ENCODE measurements at regions not wholly inside any gene's neighbourhood (a gene's known extent, or its start where the extent isn't known, plus 50 kb on each side); places are given as distances from the start of the nearest gene placed in this dataset.

DNA sequence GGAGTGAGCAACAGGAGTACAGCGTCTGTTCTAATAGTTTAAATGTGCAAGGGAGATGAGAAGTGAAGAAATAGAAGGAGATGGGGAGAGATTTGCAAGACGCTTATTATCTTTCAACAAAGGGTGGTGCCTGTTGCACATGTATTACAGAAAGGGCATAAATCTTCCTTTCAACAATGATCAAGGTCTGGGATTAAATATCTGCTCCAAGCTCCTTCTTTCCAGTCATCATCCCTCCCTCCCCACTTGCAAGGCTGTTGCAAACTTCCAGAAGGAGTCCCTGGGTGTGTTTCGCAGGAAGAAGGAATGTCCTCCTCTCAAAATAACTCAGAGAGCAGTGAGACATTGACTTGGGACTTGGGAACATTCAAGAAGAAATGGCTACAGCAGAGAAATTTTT, 63.5 kb upstream of the MYCBP2 start:
- no peaks in the 10 kb centered on the region for H3K27me3 Mint-ChIP-seq (ENCODE audit: low read depth)
- no peaks in the 10 kb centered on the region for H3K36me3 Mint-ChIP-seq (ENCODE audit: low read depth)
- H3K4me1 Mint-ChIP-seq = no peaks in the 10 kb centered on the region
- TF ChIP-seq, protein P1, sequence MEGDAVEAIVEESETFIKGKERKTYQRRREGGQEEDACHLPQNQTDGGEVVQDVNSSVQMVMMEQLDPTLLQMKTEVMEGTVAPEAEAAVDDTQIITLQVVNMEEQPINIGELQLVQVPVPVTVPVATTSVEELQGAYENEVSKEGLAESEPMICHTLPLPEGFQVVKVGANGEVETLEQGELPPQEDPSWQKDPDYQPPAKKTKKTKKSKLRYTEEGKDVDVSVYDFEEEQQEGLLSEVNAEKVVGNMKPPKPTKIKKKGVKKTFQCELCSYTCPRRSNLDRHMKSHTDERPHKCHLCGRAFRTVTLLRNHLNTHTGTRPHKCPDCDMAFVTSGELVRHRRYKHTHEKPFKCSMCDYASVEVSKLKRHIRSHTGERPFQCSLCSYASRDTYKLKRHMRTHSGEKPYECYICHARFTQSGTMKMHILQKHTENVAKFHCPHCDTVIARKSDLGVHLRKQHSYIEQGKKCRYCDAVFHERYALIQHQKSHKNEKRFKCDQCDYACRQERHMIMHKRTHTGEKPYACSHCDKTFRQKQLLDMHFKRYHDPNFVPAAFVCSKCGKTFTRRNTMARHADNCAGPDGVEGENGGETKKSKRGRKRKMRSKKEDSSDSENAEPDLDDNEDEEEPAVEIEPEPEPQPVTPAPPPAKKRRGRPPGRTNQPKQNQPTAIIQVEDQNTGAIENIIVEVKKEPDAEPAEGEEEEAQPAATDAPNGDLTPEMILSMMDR (IDR thresholded peaks at IDR 0.05; ENCODE audit: unreplicated experiment in 3 of 3) = no peak
- H3K27ac Mint-ChIP-seq = no peak overlapping the region
- no peak overlapping the region for H3K4me3 Mint-ChIP-seq
- H3K9me3 Mint-ChIP-seq = no peaks in the 10 kb centered on the region

DNA sequence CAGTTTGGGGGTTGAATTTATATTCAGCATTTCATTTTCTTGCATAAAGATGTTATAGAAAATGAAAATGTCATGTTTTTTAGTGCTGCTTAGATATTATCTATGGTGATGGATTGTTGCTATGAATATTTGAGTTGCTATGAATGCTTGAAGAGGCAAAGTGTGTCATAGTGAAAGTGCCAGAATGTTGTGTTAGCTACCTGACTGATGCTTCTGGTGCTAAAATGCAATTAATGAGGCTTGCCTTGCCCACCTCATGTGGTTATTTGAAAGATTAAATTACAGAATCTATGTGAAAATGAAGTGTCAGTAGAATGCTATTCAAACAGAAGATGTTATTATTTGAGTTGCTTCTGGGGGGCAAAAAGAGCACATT, 62.7 kb upstream of the MYCBP2 start:
- Mint-ChIP-seq H3K27me3 (ENCODE audit: low read depth) (no peaks in the 10 kb centered on the region), H3K9me3 (no peaks in the 10 kb centered on the region), H3K36me3 (ENCODE audit: low read depth) (no peaks in the 10 kb centered on the region), H3K4me3 (no peak overlapping the region), H3K27ac (no peak overlapping the region), H3K4me1 (no peaks in the 10 kb centered on the region)
- TF ChIP-seq, protein P1 (IDR thresholded peaks at IDR 0.05; ENCODE audit: unreplicated experiment in 3 of 3) = no peak

DNA sequence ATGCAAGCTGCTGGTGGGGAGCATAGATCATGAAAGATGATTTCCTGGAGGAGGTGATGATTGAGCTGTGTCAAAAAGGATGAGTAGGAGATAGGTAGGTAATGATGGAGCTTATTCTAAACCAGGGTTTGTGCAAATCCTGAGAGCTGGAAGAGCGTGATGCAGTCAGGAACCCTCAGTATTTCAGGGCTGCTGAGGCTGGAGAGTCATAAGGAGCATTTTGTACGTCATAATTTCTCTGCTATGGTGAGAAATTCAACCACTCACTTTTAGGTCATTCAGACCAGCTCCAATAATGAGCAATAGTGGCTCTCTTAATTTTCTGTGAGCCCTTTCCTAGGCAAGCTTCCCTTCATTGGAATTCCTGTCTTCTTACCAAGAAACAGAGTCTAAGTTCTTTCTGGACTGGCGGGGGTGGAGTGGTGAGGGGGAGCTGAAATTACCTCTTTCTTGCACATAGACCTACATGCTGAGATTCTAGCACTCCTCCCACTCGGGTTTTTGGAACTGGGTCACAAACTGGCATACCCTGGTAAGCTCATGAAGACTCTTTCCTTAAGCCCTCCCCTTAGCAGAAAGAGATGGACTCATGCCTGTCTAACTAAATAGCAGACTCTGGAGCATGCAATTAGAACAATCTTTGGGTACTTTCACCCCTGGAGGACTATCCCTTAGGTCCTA, 62.2 kb upstream of the MYCBP2 start:
- Mint-ChIP-seq H3K9me3 (no peaks in the 10 kb centered on the region), H3K4me1 (no peaks in the 10 kb centered on the region), H3K27me3 (ENCODE audit: low read depth) (no peaks in the 10 kb centered on the region), H3K27ac (no peak overlapping the region), H3K36me3 (ENCODE audit: low read depth) (no peaks in the 10 kb centered on the region), H3K4me3 (no peak overlapping the region)
- TF ChIP-seq, protein P1 (IDR thresholded peaks at IDR 0.05; ENCODE audit: unreplicated experiment in 3 of 3) = no peak

DNA sequence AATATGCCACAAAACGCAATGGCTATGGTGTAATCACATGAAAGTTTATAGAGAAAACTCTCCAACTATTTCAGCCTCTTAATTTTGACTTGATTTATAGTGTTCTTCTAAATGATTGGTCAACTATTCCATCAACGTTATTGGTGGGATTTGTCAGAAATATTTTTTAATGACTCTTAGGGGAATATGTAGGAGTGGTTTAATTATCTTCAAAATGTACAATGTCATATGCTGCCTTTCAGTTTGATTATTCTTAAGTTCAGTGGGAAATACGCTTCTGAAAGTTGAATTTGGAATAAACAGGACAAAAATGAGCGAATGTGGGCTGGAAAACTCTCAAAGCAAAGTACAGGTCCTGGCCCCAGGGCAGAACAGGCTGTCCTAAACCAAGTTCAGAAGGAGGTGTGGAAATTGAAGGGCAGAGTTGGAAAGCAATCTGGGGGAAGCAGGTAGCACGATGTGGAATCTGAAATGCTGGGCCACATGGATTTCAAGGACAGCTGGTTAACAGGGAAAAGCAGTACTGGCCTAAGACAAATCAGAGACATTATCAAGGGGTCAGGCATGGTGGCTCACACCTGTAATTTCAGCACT, 60.8 kb upstream of the MYCBP2 start:
- Mint-ChIP-seq H3K4me1 (no peaks in the 10 kb centered on the region), H3K4me3 (no peak overlapping the region), H3K36me3 (ENCODE audit: low read depth) (no peaks in the 10 kb centered on the region), H3K27ac (no peak overlapping the region), H3K27me3 (ENCODE audit: low read depth) (no peaks in the 10 kb centered on the region), H3K9me3 (no peaks in the 10 kb centered on the region)
- TF ChIP-seq, protein P1 (IDR thresholded peaks at IDR 0.05; ENCODE audit: unreplicated experiment in 3 of 3) = no peak

DNA sequence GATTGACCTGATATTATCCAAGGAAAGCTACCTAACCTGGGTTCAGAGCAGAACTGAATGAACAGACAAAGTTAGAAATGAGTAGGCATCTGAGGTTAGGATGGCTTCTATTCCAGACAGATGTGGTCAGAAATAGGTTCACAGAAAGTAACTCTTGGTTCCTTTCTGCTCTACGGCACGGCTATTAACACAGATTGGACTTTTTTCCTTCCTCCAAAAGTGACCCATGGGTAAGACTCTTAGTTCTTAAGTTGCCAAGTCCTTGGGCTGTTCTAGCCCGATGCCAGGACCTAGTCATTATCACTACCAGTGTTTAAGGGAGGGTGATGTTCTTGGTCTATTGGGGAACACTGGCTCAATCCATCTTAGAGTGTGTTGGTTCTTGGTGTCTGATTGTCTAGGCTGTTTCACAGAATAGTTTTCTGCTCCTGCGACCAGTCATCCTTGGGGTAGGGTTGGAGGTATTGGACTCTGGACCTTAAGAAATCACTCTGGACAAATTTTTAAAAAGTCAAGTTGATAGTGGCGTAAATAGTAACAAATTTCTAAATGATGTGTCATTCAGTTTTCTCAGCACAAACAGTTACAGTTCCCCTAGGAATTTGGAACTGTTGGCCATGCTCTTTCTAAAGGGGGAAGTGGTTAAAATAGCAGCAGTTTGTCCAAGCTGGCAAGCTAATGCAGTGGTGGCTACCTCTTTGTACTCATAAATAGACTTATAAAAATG, 60.1 kb upstream of the MYCBP2 start:
- no peak overlapping the region for H3K4me3 Mint-ChIP-seq
- no peaks in the 10 kb centered on the region for H3K36me3 Mint-ChIP-seq (ENCODE audit: low read depth)
- H3K27ac Mint-ChIP-seq = no peak overlapping the region
- H3K4me1 Mint-ChIP-seq = no peaks in the 10 kb centered on the region
- TF ChIP-seq, protein P1 (IDR thresholded peaks at IDR 0.05; ENCODE audit: unreplicated experiment in 3 of 3) = no peak
- no peaks in the 10 kb centered on the region for H3K9me3 Mint-ChIP-seq
- H3K27me3 Mint-ChIP-seq (ENCODE audit: low read depth) = no peaks in the 10 kb centered on the region
